Neuronal stem cell (in vitro differentiated cells): ENCODE measurements at regions not wholly inside any gene's neighbourhood (a gene's known extent, or its start where the extent isn't known, plus 50 kb on each side); places are given as distances from the start of the nearest gene placed in this dataset.

Experiments
- DNase-seq: peaks from one replicate; pipeline ENCODE4 v3.0.0-alpha.2; 2013; ENCODE audit warnings: low spot score
- H2AFZ ChIP-seq: one replicate; pipeline ENCODE4 v1.6.1; 2013; ENCODE audit warnings: mild to moderate bottlenecking, low read length, inconsistent platforms
- H2AK5ac ChIP-seq: 2 replicates; pipeline ENCODE4 v1.6.1; 2013; ENCODE audit warnings: low read depth, mild to moderate bottlenecking, inconsistent platforms, low read length, moderate library complexity, mixed read lengths
- H2BK120ac ChIP-seq: 2 replicates; pipeline ENCODE4 v1.6.1; 2013; ENCODE audit warnings: low read depth, mild to moderate bottlenecking, inconsistent platforms, low read length, moderate library complexity, mixed read lengths
- H2BK12ac ChIP-seq: one replicate; pipeline ENCODE4 v1.6.1; 2013; ENCODE audit warnings: low read length, inconsistent platforms
- H2BK15ac ChIP-seq: 2 replicates; pipeline ENCODE4 v1.6.1; 2013; ENCODE audit warnings: mild to moderate bottlenecking, low read length, inconsistent platforms, mixed read lengths
- H2BK5ac ChIP-seq: one replicate; pipeline ENCODE4 v1.6.1; 2013; ENCODE audit warnings: inconsistent platforms, mild to moderate bottlenecking, low read length, moderate library complexity
- H3K14ac ChIP-seq: one replicate; pipeline ENCODE4 v1.6.1; 2013; ENCODE audit warnings: low read length, inconsistent platforms
- H3K18ac ChIP-seq: 2 replicates; pipeline ENCODE4 v1.6.1; 2013; ENCODE audit warnings: low read length, inconsistent platforms
- H3K23ac ChIP-seq: 2 replicates; pipeline ENCODE4 v1.6.1; 2013; ENCODE audit warnings: low read depth, mild to moderate bottlenecking, mixed read lengths, low read length, inconsistent platforms; ENCODE audit not compliant: poor library complexity
- H3K27ac ChIP-seq: replicated peaks from 3 replicates; pipeline ENCODE4 v1.5.1; 2013; ENCODE audit warnings: low read length, inconsistent platforms
- H3K27me3 ChIP-seq, 3 experiments: 2 replicates each; pipeline ENCODE4 v1.6.1; 2013; ENCODE audit warnings: low read length in 3 of 3, mild to moderate bottlenecking in 2 of 3, inconsistent platforms in 1 of 3, low read depth in 1 of 3, mixed read lengths in 1 of 3, moderate library complexity in 1 of 3; ENCODE audit not compliant: control insufficient read depth in 3 of 3, insufficient read depth in 3 of 3
- H3K36me3 ChIP-seq, 2 donors: replicated peaks in 1 of 2; 2 replicates each; pipeline ENCODE4 v1.6.1; 2013; ENCODE audit warnings: low read length in 2 of 2; ENCODE audit not compliant: control insufficient read depth in 2 of 2, insufficient read depth in 2 of 2
- H3K4ac ChIP-seq: 2 replicates; pipeline ENCODE4 v1.6.1; 2013; ENCODE audit warnings: inconsistent platforms, mild to moderate bottlenecking, low read length, moderate library complexity
- H3K4me1 ChIP-seq, 2 donors: 1 replicate in 1 of 2; 2 replicates in 1 of 2; pipeline ENCODE4 v1.6.1; 2013; ENCODE audit warnings: low read length in 2 of 2, low read depth in 1 of 2; ENCODE audit not compliant: control insufficient read depth in 2 of 2, insufficient read depth in 1 of 2
- H3K4me2 ChIP-seq: one replicate; pipeline ENCODE4 v1.6.1; 2013; ENCODE audit warnings: mild to moderate bottlenecking, low read length, inconsistent platforms; ENCODE audit not compliant: insufficient read depth, poor library complexity, severe bottlenecking
- H3K4me3 ChIP-seq, 2 donors: 2 replicates each; pipeline ENCODE4 v1.5.1; 2013; ENCODE audit warnings: low read length in 2 of 2, mild to moderate bottlenecking in 2 of 2, inconsistent platforms in 1 of 2, moderate library complexity in 1 of 2
- H3K79me1 ChIP-seq: one replicate; pipeline ENCODE4 v1.6.1; 2013; ENCODE audit warnings: low read depth, mild to moderate bottlenecking, inconsistent platforms, low read length, moderate library complexity
- H3K9ac ChIP-seq: one replicate; pipeline ENCODE4 v1.6.1; 2013; ENCODE audit warnings: mild to moderate bottlenecking, low read depth, low read length, inconsistent platforms; ENCODE audit not compliant: poor library complexity
- H3K9me3 ChIP-seq, 2 donors: replicated peaks in 1 of 2; 2 replicates each; pipeline versions ENCODE3 to v1.6.1; 2013; ENCODE audit warnings: low read length in 2 of 2, mild to moderate bottlenecking in 2 of 2, inconsistent platforms in 1 of 2, low read depth in 1 of 2, mixed read lengths in 1 of 2, moderate library complexity in 1 of 2; ENCODE audit not compliant: control insufficient read depth in 2 of 2, insufficient read depth in 1 of 2
- H4K8ac ChIP-seq: one replicate; pipeline ENCODE4 v1.6.1; 2013; ENCODE audit warnings: low read depth, mild to moderate bottlenecking, inconsistent platforms, low read length, moderate library complexity
- H4K91ac ChIP-seq: one replicate; pipeline ENCODE4 v1.6.1; 2013; ENCODE audit warnings: low read length, low read depth, mild to moderate bottlenecking, inconsistent platforms; ENCODE audit not compliant: poor library complexity
- WGBS, 2 donors: extraction: QIAGEN DNeasy Blood & Tissue Kit; methylation state at CpG; one replicate each; pipeline ENCODE4 v1.1.7; 2013; ENCODE audit warnings: missing lambda C conversion rate in 2 of 2, mixed read lengths in 1 of 2; ENCODE audit not compliant: insufficient read length in 2 of 2, insufficient replicate concordance in 1 of 2; ENCODE audit errors: extremely low coverage in 2 of 2; 5-methylcytosine and 5-hydroxymethylcytosine counted together

GRCh38 chr5:12269164-12269563, 364.9 kb upstream of the CTNND2 start:
- Histone ChIP-seq H3K9me3 (no peaks in the 10 kb centered on the region), H3K27me3 (no peaks in the 10 kb centered on the region), H3K79me1 (no peaks in the 10 kb centered on the region), H3K4me3 (no peak overlapping the region), H2BK120ac (no peak overlapping the region), H3K4me2 (no peak overlapping the region), H3K9ac (no peak overlapping the region), H3K27ac (no peak overlapping the region), H2BK15ac (no peak overlapping the region), H3K4me1 (no peaks in the 10 kb centered on the region), H3K18ac (no peak overlapping the region), H2BK12ac (no peak overlapping the region), H2BK5ac (no peak overlapping the region), H4K8ac (no peak overlapping the region), H3K14ac (no peak overlapping the region), H2AK5ac (no peak overlapping the region), H3K36me3 (no peaks in the 10 kb centered on the region), H3K4ac (no peak overlapping the region), H3K23ac (no peak overlapping the region), H2AFZ (no peak overlapping the region), H4K91ac (no peak overlapping the region)
- no CpG with 5 or more reads among the region's 3 CpGs for WGBS, 2 donors
- DNase-seq = no peak

- Histone ChIP-seq H3K27me3 (no peaks in the 10 kb centered on the region), H3K36me3 (no peaks in the 10 kb centered on the region), H3K4me3 (no peak overlapping the region), H3K9me3 (no peaks in the 10 kb centered on the region), H3K4me2 (no peak overlapping the region), H3K18ac (no peak overlapping the region), H3K23ac (no peak overlapping the region), H3K4me1 (no peaks in the 10 kb centered on the region), H4K91ac (no peak overlapping the region), H2BK15ac (no peak overlapping the region), H2AFZ (no peak overlapping the region), H3K27ac (no peak overlapping the region), H2AK5ac (no peak overlapping the region), H3K79me1 (no peaks in the 10 kb centered on the region), H4K8ac (no peak overlapping the region), H2BK12ac (no peak overlapping the region), H3K9ac (no peak overlapping the region), H2BK5ac (no peak overlapping the region), H2BK120ac (no peak overlapping the region), H3K14ac (no peak overlapping the region), H3K4ac (no peak overlapping the region)
- no CpG with 5 or more reads among the region's 2 CpGs for WGBS, 2 donors
- no peak for DNase-seq
Observed at GRCh38 chr5:12258549-12258948, 354.3 kb upstream of the CTNND2 start.

GRCh38 chr5:12250454-12250853, 346.2 kb upstream of the CTNND2 start:
- DNase-seq = no peak
- Histone ChIP-seq H3K79me1 (no peaks in the 10 kb centered on the region), H2AK5ac (no peak overlapping the region), H4K91ac (no peak overlapping the region), H4K8ac (no peak overlapping the region), H3K4me1 (peaks cover 0 to 4% of the 10 kb centered on the region in 2 donors), H3K27ac (no peak overlapping the region), H3K14ac (no peak overlapping the region), H3K9me3 (no peaks in the 10 kb centered on the region), H2BK15ac (no peak overlapping the region), H3K27me3 (no peaks in the 10 kb centered on the region), H3K18ac (no peak overlapping the region), H3K4me3 (no peak overlapping the region), H3K4me2 (no peak overlapping the region), H2BK12ac (no peak overlapping the region), H3K23ac (no peak overlapping the region), H3K36me3 (no peaks in the 10 kb centered on the region), H3K9ac (no peak overlapping the region), H2BK120ac (no peak overlapping the region), H3K4ac (no peak overlapping the region), H2AFZ (no peak overlapping the region), H2BK5ac (no peak overlapping the region)
- no CpG with 5 or more reads among the region's 2 CpGs for WGBS, 2 donors

GRCh38 chr5:12248831-12249230, 344.6 kb upstream of the CTNND2 start:
- no peak overlapping the region for H3K4me2 ChIP-seq
- H3K4ac ChIP-seq = no peak overlapping the region
- H2AFZ ChIP-seq = no peak overlapping the region
- no peak for DNase-seq
- no peak overlapping the region for H3K18ac ChIP-seq
- no peak overlapping the region for H2BK5ac ChIP-seq
- no peak overlapping the region for H2BK120ac ChIP-seq
- H2BK15ac ChIP-seq = no peak overlapping the region
- H3K9ac ChIP-seq = no peak overlapping the region
- no peak overlapping the region for H3K4me3 ChIP-seq
- H3K27ac ChIP-seq = no peak overlapping the region
- H3K27me3 ChIP-seq = no peaks in the 10 kb centered on the region
- peaks cover 0 to 4% of the 10 kb centered on the region in 2 donors for H3K4me1 ChIP-seq
- H4K91ac ChIP-seq = no peak overlapping the region
- H3K9me3 ChIP-seq = no peaks in the 10 kb centered on the region
- no peak overlapping the region for H2BK12ac ChIP-seq
- no peaks in the 10 kb centered on the region for H3K36me3 ChIP-seq
- H3K79me1 ChIP-seq = no peaks in the 10 kb centered on the region
- H4K8ac ChIP-seq = no peak overlapping the region
- H3K23ac ChIP-seq = no peak overlapping the region
- no CpG with 5 or more reads among the region's 3 CpGs for WGBS, 2 donors
- H2AK5ac ChIP-seq = no peak overlapping the region
- H3K14ac ChIP-seq = no peak overlapping the region
